Astrocyte of the spinal cord (primary cell): ENCODE measurements at regions not wholly inside any gene's neighbourhood (a gene's known extent, or its start where the extent isn't known, plus 50 kb on each side); places are given as distances from the start of the nearest gene placed in this dataset.
A peak's percentile ranks its signal among the peaks of the same experiment; 100 is the strongest.

Experiments
- DNase-seq: peaks from one replicate; pipeline ENCODE4 v3.0.0; 2011; ENCODE audit warnings: low read depth, low spot score
- H3K4me3 ChIP-seq: 2 replicates; pipeline ENCODE4 v1.5.1; 2011; ENCODE audit warnings: low read depth, mild to moderate bottlenecking, low read length, moderate library complexity
- CTCF ChIP-seq: IDR thresholded peaks from 2 replicates; pipeline ENCODE4 v1.5.1; 2012; ENCODE audit warnings: low read depth, mild to moderate bottlenecking, low read length, inconsistent platforms
- in situ Hi-C: cut with HindIII; loops from 2 replicates; pipeline ENCODE4 v1.10.0; 2017; ENCODE audit warnings: low sequenced_read_pairs

DNA sequence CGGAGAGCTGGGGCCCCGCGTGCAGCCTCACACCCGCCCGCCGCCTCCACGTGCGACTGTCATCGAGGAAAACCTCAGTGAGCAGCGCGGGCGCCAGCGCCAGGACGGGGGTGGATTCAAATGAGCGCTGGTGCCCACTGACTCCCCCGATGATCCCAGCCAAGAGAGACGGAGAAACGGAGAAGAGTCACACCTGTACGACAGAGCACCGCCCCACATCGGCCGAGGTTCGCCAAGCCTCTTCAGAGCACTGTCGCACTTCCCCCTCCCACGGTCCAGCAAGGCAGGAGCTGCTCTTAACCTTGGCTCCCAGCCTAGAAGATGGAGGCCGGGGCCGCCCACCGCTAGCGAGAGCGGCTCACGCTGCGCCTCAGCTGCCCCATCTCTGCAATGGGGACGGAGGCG lies 130.9 kb upstream of the IQSEC1 start:
- in situ Hi-C loops, result no loop called here
- no peak for TF ChIP-seq CTCF
- DNase-seq, result no peak
- H3K4me3 ChIP-seq, result no peak overlapping the region

DNA sequence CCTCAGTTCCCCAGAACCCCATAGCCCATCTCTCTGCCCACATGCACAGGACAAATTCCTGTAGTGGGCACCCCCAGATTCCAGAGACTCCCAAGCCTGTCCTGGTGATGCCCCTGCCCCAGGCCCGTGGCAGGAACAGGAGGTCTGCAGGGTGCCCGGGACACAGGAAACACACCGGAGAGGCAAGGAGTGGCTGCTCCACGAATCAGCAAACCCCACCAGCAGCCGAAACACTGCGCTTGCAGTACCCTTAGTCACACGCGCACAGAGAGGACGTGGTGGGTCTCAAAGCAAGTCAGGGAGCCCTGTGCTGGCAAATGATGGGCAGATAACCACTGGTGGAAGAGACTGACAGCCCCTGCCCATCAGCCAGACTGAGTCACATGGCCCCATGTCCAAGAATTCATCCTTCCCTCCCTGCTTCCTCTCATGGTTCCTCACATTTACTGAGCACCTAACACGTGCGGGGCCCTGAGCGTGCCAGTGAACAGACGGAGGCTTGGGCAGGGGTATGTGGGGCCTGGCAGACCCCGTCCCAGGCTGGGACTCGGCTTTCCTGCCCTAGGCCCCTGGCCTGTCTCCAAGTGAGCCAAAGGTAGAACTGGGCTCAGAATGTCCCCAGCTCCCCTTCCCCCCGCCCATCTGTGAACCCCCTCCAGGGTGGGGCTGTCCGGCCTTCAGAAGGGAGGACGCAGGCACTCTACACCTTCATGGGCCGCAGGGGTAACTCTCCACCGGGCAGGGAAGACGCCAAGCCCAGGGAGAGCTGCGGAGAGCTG lies 130.4 kb upstream of the IQSEC1 start:
- in situ Hi-C loops, result no loop called here
- DNase-seq, result no peak
- TF ChIP-seq CTCF, result no peak
- H3K4me3 ChIP-seq, result no peak overlapping the region

DNA sequence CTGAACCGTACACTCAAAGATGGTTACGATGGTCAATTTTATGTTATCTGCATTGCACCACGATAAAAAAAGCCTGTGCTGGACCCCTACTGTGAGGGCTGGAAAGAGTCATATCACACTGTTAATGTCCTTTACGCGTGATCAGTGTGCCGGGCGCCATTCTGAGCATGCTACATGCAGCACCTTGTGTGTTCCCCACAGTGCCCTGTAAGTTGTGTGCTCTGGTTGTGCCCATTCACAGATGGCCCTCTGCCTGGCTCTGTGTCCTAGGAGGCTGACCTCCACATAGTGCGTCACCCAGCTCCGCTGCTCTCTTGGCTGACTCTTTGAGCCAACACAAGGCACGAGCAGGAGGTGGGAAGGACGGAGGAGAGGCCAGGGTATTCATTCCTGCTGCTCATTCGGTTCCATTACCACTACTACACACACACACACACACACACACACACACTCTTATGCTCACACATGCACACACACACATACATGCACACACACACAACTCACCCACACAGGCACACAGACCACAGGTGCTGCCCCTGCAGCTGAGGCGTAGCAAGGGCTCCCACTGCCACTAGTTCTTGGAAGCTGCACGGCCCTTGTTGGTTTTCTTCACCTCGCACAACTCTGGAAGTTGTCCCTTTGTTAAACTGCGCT lies 129.6 kb upstream of the IQSEC1 start:
- no peak for TF ChIP-seq CTCF
- in situ Hi-C loops, result no loop called here
- no peak overlapping the region for H3K4me3 ChIP-seq
- DNase-seq, result no peak

- in situ Hi-C loops, result no loop called here
- no peak overlapping the region for H3K4me3 ChIP-seq
- DNase-seq, result no peak
Observed at GRCh38 chr3:13201851-13202250, 128.6 kb upstream of the IQSEC1 start.

DNA sequence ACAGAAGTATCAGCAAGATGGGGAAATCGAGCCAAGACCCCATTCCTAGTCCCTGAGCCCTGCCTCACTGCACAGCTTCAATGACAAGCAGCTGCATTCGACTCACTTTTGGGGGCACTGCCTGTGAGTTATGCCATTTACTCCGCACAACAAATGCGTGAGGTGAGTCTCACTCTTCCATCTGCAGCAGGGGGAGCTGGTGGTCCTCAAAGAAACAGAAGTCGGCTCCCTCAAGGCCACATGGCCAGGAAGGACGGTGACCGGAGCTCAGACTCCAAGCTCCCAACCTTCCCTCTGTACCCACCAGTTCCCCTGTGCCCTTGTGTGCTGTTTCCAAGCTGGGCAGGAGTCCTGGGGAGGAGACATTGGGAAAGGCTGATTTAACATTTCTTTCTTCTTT lies 127.7 kb upstream of the IQSEC1 start:
- in situ Hi-C loops, result no loop called here
- no peak overlapping the region for H3K4me3 ChIP-seq
- peak; percentile 18 for TF ChIP-seq CTCF
- DNase-seq, result no peak

More at GRCh38 chr3:13201851-13202250, 128.6 kb upstream of the IQSEC1 start:
- TF ChIP-seq CTCF, result no peak

- in situ Hi-C loops, result no loop called here
- H3K4me3 ChIP-seq, result no peak overlapping the region
- DNase-seq, result no peak
- no peak for TF ChIP-seq CTCF
Observed at GRCh38 chr3:13200465-13200864, 127.2 kb upstream of the IQSEC1 start.
